HepG2 (cell line): ENCODE measurements at regions not wholly inside any gene's neighbourhood (a gene's known extent, or its start where the extent isn't known, plus 50 kb on each side); places are given as distances from the start of the nearest gene placed in this dataset.

Experiments
- ATAC-seq: fragments of 200-7000 bp; cut with Tn5 transposase; 3 replicates; pipeline ENCODE4 v1.9.1; 2020; ENCODE audit warnings: mild to moderate bottlenecking, moderate library complexity
- BruUV-seq: library from RNA; stranded (reverse); fragments of 400-500 nt; replicated peaks from 2 replicates; lab custom pipeline; 2021; lab: Mats Ljungman, UMichigan
- CTCF ChIA-PET: fragments of 300-600 bp; formaldehyde crosslinking; extraction: SDS; loops from one replicate; lab custom pipeline; 2021; ENCODE audit warnings: low total read pairs, inconsistent platforms, low intra/inter-chr PET ratio; lab: Yijun Ruan, JAX
- POLR2A ChIA-PET: fragments of 350-600 bp; sonication (Branson Sonifier 250); formaldehyde crosslinking; loops from one replicate; lab custom pipeline; 2020; ENCODE audit warnings: antibody characterized with exemption, inconsistent platforms; lab: Yijun Ruan, JAX
- DNase-seq: peaks from one replicate; pipeline ENCODE4 v3.0.0-alpha.2; 2015; ENCODE audit warnings: low spot score
- FAIRE-seq: peaks from 3 replicates; lab custom pipeline; 2011; peaks lifted over from hg19 to GRCh38; lab: Jason Lieb, UNC
- H2AFZ ChIP-seq: one replicate; pipeline ENCODE4 v1.6.1; 2011; ENCODE audit warnings: low read length, inconsistent platforms
- H3K27ac ChIP-seq: fragments of 300-600 bp; 3 replicates; pipeline ENCODE4 v1.8.0; 2011; ENCODE audit warnings: mixed run types, mild to moderate bottlenecking, mixed read lengths, low read length, inconsistent platforms; ENCODE audit not compliant: insufficient read depth; ENCODE audit errors: extremely low read length
- H3K27me3 ChIP-seq, 2 experiments: fragments of 200-600 bp in 1 of 2; 2 replicates in 1 of 2; 3 replicates in 1 of 2; pipeline versions ENCODE4 v1.6.0 to v1.8.0; 2011; ENCODE audit warnings: low read length in 2 of 2, mild to moderate bottlenecking in 2 of 2, moderate library complexity in 2 of 2, inconsistent platforms in 1 of 2; ENCODE audit not compliant: insufficient read depth in 2 of 2, control insufficient read depth in 1 of 2
- H3K36me3 ChIP-seq, 2 experiments: fragments of 200-600 bp in 1 of 2; replicated peaks in 1 of 2; 2 replicates in 1 of 2; 3 replicates in 1 of 2; pipeline versions ENCODE4 v1.5.1 to v1.8.0; 2011; ENCODE audit warnings: low read length in 2 of 2, inconsistent platforms in 1 of 2; ENCODE audit not compliant: insufficient read depth in 2 of 2, control insufficient read depth in 1 of 2
- H3K4me1 ChIP-seq: 2 replicates; pipeline ENCODE4 v1.5.1; 2012; ENCODE audit warnings: low read length, inconsistent platforms; ENCODE audit not compliant: insufficient read depth
- H3K4me2 ChIP-seq: 2 replicates; pipeline ENCODE4 v1.6.0; 2011; ENCODE audit warnings: low read depth, low read length, inconsistent platforms
- H3K4me3 ChIP-seq, 3 experiments: fragments of 200-600 bp in 1 of 3; sonication (generic), shearing (Covaris generic) in 1 of 3; replicated peaks in 1 of 3; 2 replicates each; pipeline ENCODE4 v1.5.1; 2011 to 2016; ENCODE audit warnings: low read length in 3 of 3, inconsistent platforms in 2 of 3, low read depth in 2 of 3, mild to moderate bottlenecking in 2 of 3, control low read depth in 1 of 3, mixed read lengths in 1 of 3; ENCODE audit not compliant: insufficient read depth in 1 of 3
- H3K79me2 ChIP-seq: one replicate; pipeline ENCODE4 v1.6.1; 2011; ENCODE audit warnings: low read length, inconsistent platforms; ENCODE audit not compliant: insufficient read depth
- H3K9ac ChIP-seq: 2 replicates; pipeline ENCODE4 v1.6.0; 2011; ENCODE audit warnings: mild to moderate bottlenecking, low read depth, low read length, inconsistent platforms; ENCODE audit not compliant: insufficient read depth
- H3K9me3 ChIP-seq: 2 replicates; pipeline ENCODE4 v1.5.1; 2012; ENCODE audit warnings: mild to moderate bottlenecking, low read length
- H4K20me1 ChIP-seq: 2 replicates; pipeline ENCODE4 v1.6.0; 2011; ENCODE audit warnings: inconsistent platforms, mild to moderate bottlenecking, low read length, moderate library complexity; ENCODE audit not compliant: insufficient read depth
- CEBPZ ChIP-seq: IDR thresholded peaks from 2 replicates; pipeline ENCODE4 v1.6.1; 2012; ENCODE audit warnings: low read length, improper control_type of control experiment
- GATAD1 ChIP-seq: IDR thresholded peaks from 2 replicates; pipeline ENCODE4 v1.6.1; 2016; ENCODE audit warnings: missing genetic modification reagents, missing compliant biosample characterization
- SMAD3 ChIP-seq: sonication (generic); formaldehyde crosslinking; IDR thresholded peaks from 2 replicates; pipeline ENCODE4 v1.4.0; 2020; ENCODE audit warnings: missing genetic modification reagents
- XBP1 ChIP-seq: sonication (generic); formaldehyde crosslinking; IDR thresholded peaks from 2 replicates; pipeline ENCODE4 v1.5.0; 2020; ENCODE audit warnings: missing genetic modification reagents
- YEATS2 ChIP-seq: sonication (generic); formaldehyde crosslinking; IDR thresholded peaks from 2 replicates; pipeline ENCODE4 v1.4.0; 2020; ENCODE audit warnings: missing genetic modification reagents, borderline replicate concordance
- ZKSCAN5 ChIP-seq: sonication (generic); formaldehyde crosslinking; IDR thresholded peaks from 2 replicates; pipeline ENCODE4 v1.5.1; 2020; ENCODE audit warnings: mild to moderate bottlenecking, missing genetic modification reagents
- WGBS: methylation state at CpG from one replicate; pipeline ENCODE4 v1.1.6; 2017; ENCODE audit warnings: low lambda C conversion rate; 5-methylcytosine and 5-hydroxymethylcytosine counted together
- in situ Hi-C: cut with HindIII; loops from 2 replicates; pipeline ENCODE4 v1.10.0; 2017; ENCODE audit warnings: low pct_unique_long_range_greater_than_20kb; ENCODE audit not compliant: extremely low pct_ligation_motif_present
- intact Hi-C: fragments of 100-400 bp; cut with micrococcal nuclease; formaldehyde crosslinking; loops from one replicate; pipeline ENCODE4 v1.10.0; 2022; ENCODE audit not compliant: unreplicated experiment

DNA sequence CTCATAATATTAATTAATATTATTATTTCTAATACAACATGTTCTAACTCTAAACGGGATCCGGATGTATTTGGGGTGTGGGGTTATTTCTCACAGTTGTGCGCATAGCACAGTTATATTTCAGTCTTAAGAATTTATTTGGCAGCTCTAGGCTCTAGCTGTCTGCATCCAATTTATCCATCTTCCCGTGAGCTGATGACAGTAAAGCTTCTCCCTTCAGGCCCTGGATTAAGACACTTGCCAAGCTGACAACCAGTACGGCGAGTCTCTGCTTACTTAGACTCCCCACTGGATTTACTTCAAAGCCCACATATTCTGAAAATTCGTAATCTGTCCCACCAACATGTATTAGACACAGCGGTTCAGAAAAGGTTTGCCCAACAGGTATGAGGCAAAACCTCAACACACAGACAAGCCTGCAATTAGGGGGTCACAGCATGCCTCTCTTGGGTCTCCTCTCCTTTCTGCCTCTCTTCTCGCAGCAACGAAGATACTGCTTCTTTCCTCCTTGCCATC is 232.9 kb upstream of the TMTC1 start:
- ChIA-PET CTCF (no interaction called here), POLR2A (no interaction called here)
- no peaks in the 10 kb centered on the region for H3K36me3 ChIP-seq
- no peak overlapping the region for H3K4me2 ChIP-seq
- intact Hi-C loops (no loop called here), in situ Hi-C loops (no loop called here)
- TF ChIP-seq SMAD3 (CRISPR knock-in tag) (no peak), GATAD1 (no peak), CEBPZ (no peak), ZKSCAN5 (CRISPR knock-in tag) (no peak), XBP1 (no peak), YEATS2 (CRISPR knock-in tag) (no peak)
- no peaks in the 10 kb centered on the region for H3K4me1 ChIP-seq
- no peak overlapping the region for H3K4me3 ChIP-seq
- no peaks in the 10 kb centered on the region for H3K9me3 ChIP-seq
- no peaks in the 10 kb centered on the region for H4K20me1 ChIP-seq
- H3K9ac ChIP-seq, result no peak overlapping the region
- H3K27ac ChIP-seq, result no peak overlapping the region
- H2AFZ ChIP-seq, result no peak overlapping the region
- no peaks in the 10 kb centered on the region for H3K27me3 ChIP-seq
- DNase-seq, result no peak
- WGBS, result 26% methylated on average over 10 of the region's 10 CpGs
- no peak for FAIRE-seq
- no TSS peak for BruUV-seq
- no peaks in the 10 kb centered on the region for H3K79me2 ChIP-seq
- ATAC-seq, result no peak
